ENCODE measurements at regions not wholly inside any gene's neighbourhood (a gene's known extent, or its start where the extent isn't known, plus 50 kb on each side); places are given as distances from the start of the nearest gene placed in this dataset.

DNA sequence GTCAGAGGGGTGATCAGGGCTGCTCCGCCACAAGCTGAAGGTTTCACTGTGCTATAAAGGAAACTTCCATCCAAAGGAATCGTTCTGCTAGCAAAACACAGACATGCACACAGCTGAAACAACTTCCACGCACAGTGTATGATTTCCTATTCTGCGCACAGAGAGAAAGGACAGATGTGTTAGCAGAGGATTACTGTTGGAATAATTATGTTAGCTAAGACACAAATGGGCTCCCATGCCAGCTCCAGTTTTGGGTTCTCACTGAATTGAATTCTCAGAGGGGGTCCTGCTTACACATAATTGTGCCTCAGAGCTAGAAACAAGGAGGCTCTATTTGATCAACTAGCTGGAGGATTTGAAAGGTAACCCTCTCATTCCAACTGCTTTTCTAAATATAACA, 352.4 kb downstream of the IRX2 start:
- no peak for DNase-seq (ENCODE audit: low read depth in 2 of 3, low spot score in 2 of 3)

DNA sequence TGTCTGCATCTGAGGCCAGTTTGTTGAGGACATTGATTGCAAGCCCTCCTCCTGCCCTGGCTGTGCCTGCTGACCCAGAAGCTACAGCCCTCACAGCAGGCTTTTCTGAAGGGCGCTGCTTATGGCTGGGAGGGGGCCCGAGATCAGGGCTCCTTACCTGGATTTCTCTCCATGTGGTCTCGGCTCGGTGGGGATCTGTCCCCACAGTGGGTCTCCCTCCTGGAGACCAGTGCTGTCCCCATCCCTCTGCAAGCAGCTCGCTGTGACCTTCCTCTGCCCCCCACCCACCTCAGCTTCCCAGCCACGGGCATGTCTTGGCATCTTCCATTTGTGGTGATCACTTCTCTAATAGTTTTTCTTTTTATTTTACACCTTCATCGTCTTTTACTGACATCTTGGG, 357.9 kb downstream of the IRX2 start:
- no peak for DNase-seq (ENCODE audit: low read depth in 2 of 3, low spot score in 2 of 3)

DNA sequence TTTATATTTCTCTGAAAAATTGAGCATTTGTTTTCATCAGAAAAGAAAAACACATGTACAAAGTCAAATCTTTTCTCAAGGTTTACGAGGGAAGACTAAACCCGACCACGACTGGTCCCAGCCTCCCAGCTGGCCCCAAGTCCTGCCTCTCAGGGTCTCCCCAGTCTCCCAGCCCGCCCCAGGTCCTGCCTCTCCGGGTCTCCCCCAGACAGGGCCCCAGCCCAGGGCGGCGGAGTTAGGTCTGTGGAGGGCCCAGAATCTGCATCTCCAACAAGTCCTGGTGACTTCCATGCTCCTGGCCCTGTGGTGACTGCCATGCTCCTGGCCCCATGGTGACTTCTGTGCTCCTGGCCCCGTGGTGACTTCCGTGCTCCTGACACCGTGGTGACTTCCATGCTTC, 359.9 kb downstream of the IRX2 start:
- DNase-seq (ENCODE audit: low read depth in 2 of 3, low spot score in 2 of 3): no peak

DNA sequence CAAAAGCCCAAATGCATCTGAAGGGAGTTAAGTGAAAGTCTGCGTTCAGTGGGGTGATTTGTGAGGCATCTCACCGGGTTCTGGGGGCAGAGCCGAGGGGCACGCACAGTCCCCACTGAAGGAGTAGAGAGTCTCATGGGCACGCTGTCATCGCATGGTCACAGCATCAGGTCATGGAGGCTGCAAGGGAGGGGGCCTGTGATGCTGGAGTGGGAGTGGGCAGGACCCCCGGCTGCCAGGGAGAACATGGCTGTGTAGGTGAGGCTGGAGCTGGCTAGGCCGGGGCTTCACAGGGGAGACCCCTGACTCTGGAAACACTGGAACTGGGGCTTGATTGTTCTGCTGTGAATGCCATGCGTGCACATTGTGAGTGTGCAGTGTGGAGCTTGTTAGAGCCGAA, 360.5 kb downstream of the IRX2 start:
- DNase-seq (ENCODE audit: low read depth in 2 of 3, low spot score in 2 of 3): no peak

DNA sequence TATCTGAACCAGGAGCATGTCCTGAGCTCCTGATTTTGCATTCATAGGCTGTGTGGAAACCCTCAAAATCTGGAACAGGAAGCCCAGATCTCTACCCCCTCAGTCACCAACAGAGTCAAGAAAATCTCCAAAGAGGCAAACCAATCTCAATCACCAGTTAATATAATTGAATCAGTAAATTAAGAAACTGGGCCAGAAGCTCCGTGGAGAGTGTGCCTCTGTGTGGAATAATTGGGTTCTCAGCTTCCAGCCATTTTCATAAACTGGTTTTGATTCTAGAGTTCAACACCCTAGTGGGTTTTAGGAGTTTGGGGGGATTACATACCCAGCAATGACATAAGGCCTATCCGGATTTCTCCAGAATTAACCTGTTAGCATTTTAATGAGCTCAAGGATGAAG, 362.9 kb downstream of the IRX2 start:
- DNase-seq (ENCODE audit: low read depth in 2 of 3, low spot score in 2 of 3): no peak

DNA sequence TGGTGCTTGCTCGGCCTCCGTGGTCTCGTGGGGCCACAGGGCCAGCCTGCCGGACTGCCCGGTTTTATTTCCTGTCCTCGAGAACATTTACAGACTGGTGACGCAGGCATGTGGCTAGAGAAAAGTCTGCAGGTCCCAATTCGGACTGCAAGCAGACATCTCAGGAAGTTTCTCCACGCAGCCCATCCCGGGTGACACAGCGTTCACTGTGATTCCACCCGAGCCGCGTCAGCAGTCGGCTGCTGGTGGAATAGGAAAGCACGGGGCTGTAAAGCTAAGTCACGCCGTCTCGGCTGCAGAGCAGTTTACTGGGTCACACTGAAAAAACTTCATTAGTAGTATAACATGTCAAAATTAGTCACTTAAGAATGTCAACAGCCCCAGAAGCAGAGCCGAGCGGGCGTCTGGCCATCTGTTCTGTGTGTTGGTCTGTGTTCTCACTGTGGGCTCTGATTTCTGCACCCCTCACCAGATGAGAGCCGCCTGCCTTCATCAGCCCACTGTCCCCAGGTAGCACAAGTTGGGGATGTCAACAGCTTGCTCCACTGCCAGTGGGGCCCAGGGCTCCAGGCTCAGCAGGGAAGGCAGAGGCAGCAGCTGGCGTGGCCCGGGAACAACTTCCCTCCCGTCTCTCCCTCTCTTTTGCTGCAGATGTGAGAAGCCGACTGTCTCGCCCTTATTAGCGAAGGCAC, 363.7 kb downstream of the IRX2 start:
- no peak for DNase-seq (ENCODE audit: low read depth in 2 of 3, low spot score in 2 of 3)

DNA sequence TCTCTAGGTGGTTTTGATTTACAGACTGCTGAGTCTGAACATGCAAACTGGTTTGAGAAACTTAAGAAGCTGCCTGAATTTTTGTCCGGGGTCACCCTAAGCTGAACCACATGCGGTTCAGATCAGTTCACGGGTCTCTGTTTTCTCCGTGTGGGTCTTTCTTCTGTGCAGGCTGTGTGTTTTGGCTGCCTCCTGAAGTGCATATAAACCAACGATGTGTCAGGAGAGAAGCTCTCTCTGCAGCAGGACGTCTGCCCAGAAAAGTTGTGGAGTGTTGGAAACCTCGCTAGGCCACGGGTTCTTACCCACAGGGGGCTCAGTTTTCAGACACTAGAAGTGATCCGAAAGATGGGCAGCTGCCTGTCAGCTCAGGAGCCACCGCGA, 364.2 kb downstream of the IRX2 start:
- no peak for DNase-seq (ENCODE audit: low read depth in 2 of 3, low spot score in 2 of 3)

DNA sequence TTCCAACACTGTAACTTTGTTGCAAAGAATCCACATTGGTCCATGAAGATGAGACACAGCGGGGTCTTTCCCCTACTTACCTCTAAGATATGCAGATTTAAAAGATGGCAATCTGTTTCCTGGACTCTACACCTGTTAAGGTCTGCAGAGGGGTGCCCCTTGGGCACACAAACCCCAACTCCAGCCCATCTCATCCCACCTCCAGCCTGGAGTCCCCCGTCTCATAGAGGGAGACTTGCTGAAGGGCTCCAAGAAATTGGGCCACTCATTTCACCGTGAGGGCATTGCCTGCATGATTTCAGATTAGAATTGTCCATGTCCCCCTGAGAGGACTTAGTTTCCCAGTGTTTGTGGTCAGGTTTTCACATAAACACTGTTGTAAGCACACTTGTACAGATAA, 365.7 kb downstream of the IRX2 start:
- DNase-seq (ENCODE audit: low read depth in 2 of 3, low spot score in 2 of 3): no peak

DNA sequence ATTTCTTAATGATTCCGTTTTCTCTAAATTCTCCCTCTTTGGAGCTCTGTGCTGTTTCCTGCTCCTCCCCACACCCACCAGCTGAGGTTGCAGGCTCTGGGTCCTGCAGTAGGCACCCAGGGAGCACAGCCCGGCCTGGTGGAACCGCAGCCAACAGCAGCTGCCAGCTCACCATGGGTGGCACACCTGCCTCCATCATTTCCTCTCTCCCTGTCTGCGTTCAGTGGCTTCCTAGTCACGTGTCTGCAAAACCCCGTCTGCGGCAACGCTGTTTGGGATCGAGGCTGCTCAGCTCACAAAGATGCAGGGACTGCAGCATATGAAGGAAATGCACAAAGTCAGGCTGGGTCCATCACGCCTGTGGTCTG, 367.8 kb downstream of the IRX2 start:
- DNase-seq (ENCODE audit: low read depth in 2 of 3, low spot score in 2 of 3): no peak

DNA sequence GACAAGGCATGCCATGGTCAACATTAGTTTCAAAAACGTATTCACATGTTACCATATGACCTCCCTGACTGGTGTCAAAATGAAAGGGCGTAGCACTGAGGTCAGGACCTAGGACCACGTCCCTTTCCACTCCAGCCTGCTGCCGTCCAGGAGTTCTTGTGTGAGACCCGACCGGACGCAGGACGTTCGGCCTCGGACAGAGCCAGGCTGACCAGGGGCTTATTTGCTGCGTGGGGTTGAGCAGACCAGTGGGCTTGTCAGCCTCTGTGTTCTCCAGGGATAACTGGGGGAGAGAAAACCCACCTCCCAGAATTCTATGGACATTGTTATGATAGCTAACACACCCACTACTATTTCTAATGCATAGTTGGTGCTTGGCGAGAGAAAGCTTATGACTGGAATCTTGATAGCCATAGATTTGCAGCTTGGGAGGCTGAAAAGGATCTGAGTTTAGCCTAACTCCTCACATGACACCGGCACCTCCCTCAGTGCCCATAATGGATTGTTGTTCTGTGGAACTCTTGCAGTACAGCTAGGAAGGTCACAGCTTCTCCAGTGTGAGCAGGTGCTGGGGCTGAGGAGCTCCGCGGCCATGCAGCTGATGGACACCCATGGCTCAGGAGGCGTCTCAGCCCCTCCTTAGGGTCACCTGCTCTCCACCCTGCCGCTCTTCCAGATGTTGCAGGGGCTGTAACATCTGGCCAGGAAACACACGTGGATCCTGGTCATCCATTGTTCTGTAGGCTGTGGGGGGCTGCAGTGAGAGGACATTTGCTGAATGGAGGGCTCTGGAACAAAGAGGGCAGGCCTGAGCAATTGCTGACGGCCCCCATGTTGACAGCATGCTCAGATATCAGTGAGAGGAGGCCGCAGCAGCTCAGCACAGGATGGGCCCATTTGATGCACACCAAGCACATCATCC, 368.4 kb downstream of the IRX2 start:
- DNase-seq (ENCODE audit: low read depth in 2 of 3, low spot score in 2 of 3): no peak

DNA sequence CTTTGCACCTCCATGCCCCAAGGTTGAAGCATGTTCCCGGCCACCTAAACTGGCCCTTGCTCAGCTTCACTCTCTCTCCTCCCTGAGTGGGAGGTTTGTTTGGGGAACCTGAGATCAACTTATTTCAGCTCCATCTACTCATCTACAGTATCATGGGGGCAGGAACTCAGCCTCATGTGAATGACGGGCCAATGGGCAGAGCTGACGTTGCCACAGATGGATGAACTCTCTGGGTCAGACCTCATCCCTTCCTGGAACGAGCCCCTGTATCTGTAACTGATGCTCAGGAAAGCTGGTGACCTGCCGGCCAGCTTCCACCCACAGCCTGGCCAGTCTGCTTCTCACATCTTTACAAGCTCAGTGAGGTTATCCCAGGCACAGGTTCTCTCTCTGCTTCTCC, 369.6 kb downstream of the IRX2 start:
- no peak for DNase-seq (ENCODE audit: low read depth in 2 of 3, low spot score in 2 of 3)

DNA sequence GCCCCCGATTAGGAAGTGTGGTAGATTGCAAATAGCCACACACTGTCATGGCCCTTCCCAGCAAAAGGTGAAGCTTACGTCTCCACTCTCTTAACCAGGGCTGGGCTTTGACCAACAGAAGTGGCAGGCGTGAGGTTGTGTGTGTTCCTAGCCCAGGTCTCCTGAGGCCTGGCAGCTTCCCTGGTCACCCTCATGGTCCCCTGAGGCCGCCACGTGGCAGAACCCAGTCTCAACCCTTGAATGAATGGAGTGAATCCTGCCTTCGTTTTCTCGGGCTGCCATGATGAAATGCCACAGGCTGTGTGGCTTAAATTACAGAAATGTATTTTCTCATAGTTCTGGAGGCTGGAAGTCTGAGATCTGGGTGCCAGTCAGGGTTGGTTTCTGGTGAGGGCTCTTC, 370.4 kb downstream of the IRX2 start:
- no peak for DNase-seq (ENCODE audit: low read depth in 2 of 3, low spot score in 2 of 3)

DNA sequence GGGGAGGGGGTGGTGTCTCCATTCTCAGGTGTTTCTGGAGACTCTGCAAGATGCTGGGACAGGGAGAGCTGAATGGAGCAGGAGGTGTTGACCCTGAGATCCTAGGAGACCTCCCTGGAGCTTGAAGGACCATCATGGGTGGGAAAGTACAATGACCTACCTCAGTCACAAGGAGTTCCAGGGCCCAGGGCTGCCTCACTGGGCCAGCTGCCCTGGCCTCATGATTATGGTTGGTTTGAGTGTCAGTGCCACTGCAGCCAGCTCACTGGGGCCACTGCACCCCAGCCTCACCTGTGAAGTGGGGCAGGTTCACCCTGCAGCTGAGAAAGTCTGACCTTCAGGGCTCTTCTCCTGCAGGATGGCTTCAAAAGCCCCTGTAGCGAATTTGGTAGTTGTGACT, 372.5 kb downstream of the IRX2 start:
- no peak for DNase-seq (ENCODE audit: low read depth in 2 of 3, low spot score in 2 of 3)

DNA sequence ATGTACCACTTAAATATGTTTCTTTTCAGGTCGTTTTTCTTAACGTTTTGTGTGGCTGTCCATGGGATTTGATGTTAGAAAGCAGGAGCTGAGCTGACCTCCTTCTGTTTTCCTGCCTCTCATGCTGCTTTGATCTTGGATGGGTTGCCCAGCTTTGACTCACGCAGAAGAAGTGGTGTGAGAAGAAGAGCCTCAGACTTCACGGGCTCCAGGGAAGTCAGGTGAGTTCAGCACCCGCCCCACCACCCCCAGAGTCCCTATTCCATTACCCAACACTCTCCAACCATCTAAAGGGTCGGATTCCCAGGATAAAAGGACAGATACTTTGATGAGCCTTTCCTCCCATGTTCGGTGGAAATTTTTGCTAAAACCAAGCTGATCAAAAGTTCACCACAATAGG, 373.4 kb downstream of the IRX2 start:
- no peak for DNase-seq (ENCODE audit: low read depth in 2 of 3, low spot score in 2 of 3)

DNA sequence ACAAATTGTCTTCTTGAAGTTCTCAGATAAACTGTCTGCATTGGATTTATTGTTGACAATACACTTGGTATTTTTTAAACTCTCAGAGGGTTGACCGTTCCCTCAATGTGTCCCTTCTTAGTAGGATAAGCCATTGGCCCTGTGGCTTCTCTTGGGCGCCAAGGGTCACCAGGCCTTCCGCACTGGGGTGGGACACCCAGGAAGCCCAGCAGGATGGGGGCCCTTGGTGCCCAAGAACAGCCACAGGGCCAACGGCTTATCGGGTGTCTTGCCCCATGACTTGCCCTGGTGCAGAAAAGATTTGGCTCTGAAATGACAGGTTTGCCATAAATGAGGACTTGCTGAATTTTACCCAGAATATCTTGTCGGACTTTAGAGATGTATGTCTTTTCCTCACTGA, 375.0 kb downstream of the IRX2 start:
- DNase-seq (ENCODE audit: low read depth in 2 of 3, low spot score in 2 of 3): no peak

DNA sequence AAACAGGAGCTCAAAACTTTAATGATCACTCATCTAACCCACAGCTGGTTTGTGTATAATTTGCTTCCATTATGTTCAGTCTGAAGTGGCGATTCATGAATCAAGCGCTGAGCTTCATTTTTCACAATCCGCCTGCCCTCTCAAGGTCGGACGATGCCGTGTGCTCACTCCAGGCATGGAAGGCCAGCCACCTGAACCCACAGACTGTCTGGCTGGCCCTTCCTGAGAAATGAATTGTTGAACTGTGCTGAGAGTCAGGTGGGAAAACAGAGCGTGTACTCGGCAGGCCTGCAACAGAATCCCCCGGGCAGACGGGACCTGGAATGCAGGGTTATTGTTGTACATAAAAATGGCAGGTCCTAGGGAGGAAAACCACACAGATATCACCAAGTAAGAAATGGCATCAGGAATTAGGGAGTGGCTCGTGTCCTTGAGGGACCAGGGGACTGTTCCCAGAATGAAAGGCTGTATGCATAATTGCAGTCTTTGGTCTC, 375.7 kb downstream of the IRX2 start:
- DNase-seq (ENCODE audit: low read depth in 2 of 3, low spot score in 2 of 3): no peak

DNA sequence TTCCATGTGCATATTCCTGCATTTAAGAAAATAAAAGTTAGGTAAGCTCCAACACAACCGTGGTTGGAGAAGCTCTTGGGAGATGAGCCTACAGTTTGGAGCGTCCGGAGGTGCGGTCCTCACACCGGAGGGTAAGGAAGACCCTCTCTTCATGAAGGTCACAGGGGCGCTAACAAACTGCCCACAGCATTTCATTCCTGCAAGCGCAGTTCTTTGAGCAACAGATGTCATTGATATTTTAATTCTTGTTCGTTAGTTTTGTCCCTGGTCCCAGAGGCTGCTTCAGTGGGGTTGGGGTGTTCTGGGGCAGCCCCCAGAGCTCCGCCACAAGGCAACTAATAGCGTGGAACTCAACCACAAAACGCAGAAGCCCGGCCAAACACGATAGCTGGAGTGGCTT, 376.2 kb downstream of the IRX2 start:
- DNase-seq (ENCODE audit: low read depth in 2 of 3, low spot score in 2 of 3): no peak

DNA sequence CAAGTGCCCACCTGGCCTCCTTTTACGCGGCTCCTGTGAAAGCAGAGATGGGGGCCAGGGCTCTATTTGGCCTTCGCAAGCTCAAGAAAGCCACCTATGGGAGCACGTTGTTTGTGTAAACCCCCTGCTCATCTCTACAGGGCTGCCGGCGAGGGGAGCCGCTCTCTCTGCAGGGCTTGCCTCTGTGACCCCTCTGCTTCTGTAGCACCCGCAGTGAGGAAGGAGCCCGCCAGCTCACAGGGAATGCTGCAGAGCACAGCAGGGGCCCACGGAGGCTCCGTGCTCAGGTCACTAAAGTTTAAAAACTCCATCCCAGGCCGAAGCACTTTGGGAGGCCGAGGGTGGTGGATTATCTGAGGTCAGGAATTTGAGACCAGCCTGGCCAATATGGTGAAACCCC, 376.8 kb downstream of the IRX2 start:
- DNase-seq (ENCODE audit: low read depth in 2 of 3, low spot score in 2 of 3): no peak

DNA sequence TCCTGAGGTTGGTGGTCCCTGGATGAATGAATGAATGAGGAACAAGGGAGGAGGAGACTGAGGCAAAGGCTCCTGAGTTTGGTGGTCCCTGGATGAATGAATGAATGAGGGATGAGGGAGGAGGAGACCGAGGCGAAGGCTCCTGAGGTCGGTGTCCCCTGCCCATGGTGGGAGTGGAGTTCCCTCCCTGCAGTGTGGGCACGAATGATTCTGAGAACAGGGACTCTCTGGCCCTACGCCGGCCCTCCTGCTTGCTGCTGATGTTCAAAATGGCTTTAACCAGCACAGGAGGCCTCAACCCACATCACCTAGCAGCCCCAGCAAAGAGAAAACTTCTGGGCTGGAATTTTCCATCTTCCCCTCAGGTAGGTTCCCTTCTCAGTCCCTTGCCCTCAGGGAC, 377.8 kb downstream of the IRX2 start:
- DNase-seq (ENCODE audit: low read depth in 2 of 3, low spot score in 2 of 3): no peak

DNA sequence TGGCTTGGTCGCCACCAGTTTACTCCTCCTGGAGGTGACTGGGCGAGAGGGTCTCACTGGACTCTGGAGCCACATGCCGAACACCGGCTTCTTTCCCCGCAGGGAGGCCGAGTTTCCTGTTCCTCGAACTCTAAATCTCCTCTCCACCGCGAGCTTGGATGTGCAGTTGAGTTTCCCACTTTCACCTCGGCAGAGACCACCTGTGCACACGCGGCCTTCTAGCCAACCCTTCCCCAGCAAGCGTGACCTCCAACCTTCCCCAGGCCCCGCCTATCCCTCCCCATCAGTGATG, 380.1 kb downstream of the IRX2 start:
- no peak for DNase-seq (ENCODE audit: low read depth in 2 of 3, low spot score in 2 of 3)

DNA sequence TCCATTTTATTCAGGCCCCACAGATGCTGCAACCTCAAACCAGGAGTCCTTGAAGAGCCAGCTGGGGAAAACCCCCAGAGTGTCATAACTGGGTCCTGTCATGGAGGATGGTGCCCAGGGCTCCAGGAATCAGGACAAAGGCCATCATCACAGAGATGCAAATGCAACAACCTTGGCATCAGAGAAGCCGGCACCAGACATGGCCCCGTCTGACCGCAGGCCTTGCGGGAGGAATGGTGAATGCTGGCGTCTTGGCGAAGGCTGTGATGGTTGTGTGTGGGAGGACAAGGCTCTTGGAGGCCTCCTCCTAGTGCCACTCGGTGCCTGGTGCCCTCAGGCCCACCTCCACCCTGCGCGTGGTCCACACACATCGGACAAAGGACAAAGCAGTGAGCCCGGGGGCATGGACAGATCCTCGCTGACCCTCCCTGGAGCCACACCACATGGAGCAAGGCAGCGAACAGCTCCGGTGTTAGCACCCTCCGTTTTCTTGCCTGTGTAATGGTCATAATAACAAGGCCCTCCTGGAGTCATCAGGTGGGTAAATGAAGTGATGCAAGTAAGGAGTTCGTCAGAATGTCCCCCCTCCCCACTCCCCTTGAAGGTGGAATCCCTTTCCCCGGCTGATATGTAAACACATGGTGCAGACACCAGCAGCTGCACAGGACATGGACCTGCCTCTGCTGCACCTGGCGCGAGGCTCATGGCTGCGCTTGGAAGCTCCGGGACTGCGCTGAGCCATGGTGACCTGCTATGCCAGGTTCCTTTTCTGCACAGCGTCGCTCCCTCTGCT, 380.7 kb downstream of the IRX2 start:
- no peak for DNase-seq (ENCODE audit: low read depth in 2 of 3, low spot score in 2 of 3)

DNA sequence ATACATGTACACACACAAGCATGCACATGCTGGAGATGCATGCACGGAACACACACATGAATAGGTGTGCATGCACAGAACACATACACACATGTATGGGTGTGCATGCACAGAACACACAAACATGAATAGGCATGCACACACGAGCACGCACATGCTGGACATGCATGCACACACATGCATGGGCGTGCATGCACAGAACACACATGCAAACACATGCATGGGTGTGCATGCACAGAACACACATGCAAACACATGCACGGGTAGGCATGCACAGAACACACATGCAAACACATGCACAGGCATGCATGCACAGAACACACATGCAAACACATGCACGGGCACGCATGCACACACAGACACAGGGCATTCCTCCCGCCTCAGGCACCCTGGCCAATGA, 382.3 kb downstream of the IRX2 start:
- DNase-seq (ENCODE audit: low read depth in 2 of 3, low spot score in 2 of 3): no peak
